ENCODE measurements at regions not wholly inside any gene's neighbourhood (a gene's known extent, or its start where the extent isn't known, plus 50 kb on each side); places are given as distances from the start of the nearest gene placed in this dataset.

- no peak overlapping the region for H3K4me3 ChIP-seq (ENCODE audit: low read depth, low read length)
- TF ChIP-seq CTCF (IDR thresholded peaks at IDR 0.05; ENCODE audit: low read depth, low read length) = no peak
- TF ChIP-seq MAX (IDR thresholded peaks at IDR 0.05; ENCODE audit: low read depth, low read length) = no peak
- TF ChIP-seq MYC (IDR thresholded peaks at IDR 0.05; ENCODE audit: low read depth, low read length) = no peak
- no peak for TF ChIP-seq POLR2A (IDR thresholded peaks at IDR 0.05; ENCODE audit: extremely low read depth, insufficient read length)
- no peak for DNase-seq (ENCODE audit: low read depth)
Measured at GRCh38 chr3:34382859-34383258, 584.4 kb downstream of the PDCD6IP start.

- TF ChIP-seq MYC (IDR thresholded peaks at IDR 0.05; ENCODE audit: low read depth, low read length) (no peak), CTCF (IDR thresholded peaks at IDR 0.05; ENCODE audit: low read depth, low read length) (no peak), MAX (IDR thresholded peaks at IDR 0.05; ENCODE audit: low read depth, low read length) (no peak)
- no peak overlapping the region for H3K4me3 ChIP-seq (ENCODE audit: low read depth, low read length)
- no peak for DNase-seq (ENCODE audit: low read depth)
Measured at GRCh38 chr3:34386309-34386708, 587.9 kb downstream of the PDCD6IP start.

GRCh38 chr3:34387826-34388564 is 589.6 kb downstream of the PDCD6IP start:
- no peak for DNase-seq (ENCODE audit: low read depth)
- TF ChIP-seq MYC (IDR thresholded peaks at IDR 0.05; ENCODE audit: low read depth, low read length) (no peak), MAX (IDR thresholded peaks at IDR 0.05; ENCODE audit: low read depth, low read length) (no peak), CTCF (IDR thresholded peaks at IDR 0.05; ENCODE audit: low read depth, low read length) (no peak), POLR2A (IDR thresholded peaks at IDR 0.05; ENCODE audit: extremely low read depth, insufficient read length) (no peak)
- no peak overlapping the region for H3K4me3 ChIP-seq (ENCODE audit: low read depth, low read length)

GRCh38 chr3:34388830-34389229 is 590.4 kb downstream of the PDCD6IP start:
- no peak overlapping the region for H3K4me3 ChIP-seq (ENCODE audit: low read depth, low read length)
- no peak for DNase-seq (ENCODE audit: low read depth)
- TF ChIP-seq MYC (IDR thresholded peaks at IDR 0.05; ENCODE audit: low read depth, low read length) (no peak), MAX (IDR thresholded peaks at IDR 0.05; ENCODE audit: low read depth, low read length) (no peak), CTCF (IDR thresholded peaks at IDR 0.05; ENCODE audit: low read depth, low read length) (no peak), POLR2A (IDR thresholded peaks at IDR 0.05; ENCODE audit: extremely low read depth, insufficient read length) (no peak)

- DNase-seq (ENCODE audit: low read depth) = no peak
- H3K4me3 ChIP-seq (ENCODE audit: low read depth, low read length) = no peak overlapping the region
- TF ChIP-seq MYC (IDR thresholded peaks at IDR 0.05; ENCODE audit: low read depth, low read length) (no peak), MAX (IDR thresholded peaks at IDR 0.05; ENCODE audit: low read depth, low read length) (no peak), CTCF (IDR thresholded peaks at IDR 0.05; ENCODE audit: low read depth, low read length) (no peak)
Measured at GRCh38 chr3:34394978-34395748, 596.7 kb downstream of the PDCD6IP start.
